WTC11 (cell line): ENCODE measurements at regions not wholly inside any gene's neighbourhood (a gene's known extent, or its start where the extent isn't known, plus 50 kb on each side); places are given as distances from the start of the nearest gene placed in this dataset.

ENCODE experiments used
- ZNF219 ChIP-seq: sonication (generic); formaldehyde crosslinking; IDR thresholded peaks from 2 replicates; pipeline ENCODE4 v1.8.0; 2023; ENCODE audit warnings: missing genetic modification reagents, mild to moderate bottlenecking, borderline replicate concordance
- ZNF263 ChIP-seq: sonication (generic); formaldehyde crosslinking; IDR thresholded peaks from 2 replicates; pipeline ENCODE4 v1.8.1; 2022; ENCODE audit warnings: low read depth, mild to moderate bottlenecking, moderate library complexity, missing genetic modification reagents
- TF ChIP-seq, protein P1 (sequence below): fragments of 200-600 bp; IDR thresholded peaks from 2 replicates; pipeline ENCODE4 v1.8.0; 2022; ENCODE audit warnings: antibody characterized with exemption

GRCh38 chr15:25134546-25134945 lies 179.8 kb downstream of the SNRPN start:
- TF ChIP-seq, protein P1, sequence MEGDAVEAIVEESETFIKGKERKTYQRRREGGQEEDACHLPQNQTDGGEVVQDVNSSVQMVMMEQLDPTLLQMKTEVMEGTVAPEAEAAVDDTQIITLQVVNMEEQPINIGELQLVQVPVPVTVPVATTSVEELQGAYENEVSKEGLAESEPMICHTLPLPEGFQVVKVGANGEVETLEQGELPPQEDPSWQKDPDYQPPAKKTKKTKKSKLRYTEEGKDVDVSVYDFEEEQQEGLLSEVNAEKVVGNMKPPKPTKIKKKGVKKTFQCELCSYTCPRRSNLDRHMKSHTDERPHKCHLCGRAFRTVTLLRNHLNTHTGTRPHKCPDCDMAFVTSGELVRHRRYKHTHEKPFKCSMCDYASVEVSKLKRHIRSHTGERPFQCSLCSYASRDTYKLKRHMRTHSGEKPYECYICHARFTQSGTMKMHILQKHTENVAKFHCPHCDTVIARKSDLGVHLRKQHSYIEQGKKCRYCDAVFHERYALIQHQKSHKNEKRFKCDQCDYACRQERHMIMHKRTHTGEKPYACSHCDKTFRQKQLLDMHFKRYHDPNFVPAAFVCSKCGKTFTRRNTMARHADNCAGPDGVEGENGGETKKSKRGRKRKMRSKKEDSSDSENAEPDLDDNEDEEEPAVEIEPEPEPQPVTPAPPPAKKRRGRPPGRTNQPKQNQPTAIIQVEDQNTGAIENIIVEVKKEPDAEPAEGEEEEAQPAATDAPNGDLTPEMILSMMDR = no peak
- TF ChIP-seq ZNF219 (CRISPR knock-in tag) (no peak), ZNF263 (CRISPR knock-in tag) (no peak)
